Epithelial cell of proximal tubule (primary cell): ENCODE measurements at regions not wholly inside any gene's neighbourhood (a gene's known extent, or its start where the extent isn't known, plus 50 kb on each side); places are given as distances from the start of the nearest gene placed in this dataset.
"Not testable (repeated sequence)": the region's sequence is repeated elsewhere in the genome, so short reads cannot be mapped to it uniquely, and the experiment has no call there.

Experiments used
- DNase-seq: peaks from one replicate; pipeline ENCODE4 v3.0.0-alpha.2; 2011; ENCODE audit warnings: low read depth
- H3K4me3 ChIP-seq: 2 replicates; pipeline ENCODE4 v1.5.1; 2011; ENCODE audit warnings: low read depth, mild to moderate bottlenecking, low read length
- TF ChIP-seq, protein P1 (sequence below): conservative IDR thresholded peaks from 2 replicates; pipeline ENCODE4 v1.5.1; 2012; ENCODE audit warnings: low read depth, mild to moderate bottlenecking, low read length

DNA sequence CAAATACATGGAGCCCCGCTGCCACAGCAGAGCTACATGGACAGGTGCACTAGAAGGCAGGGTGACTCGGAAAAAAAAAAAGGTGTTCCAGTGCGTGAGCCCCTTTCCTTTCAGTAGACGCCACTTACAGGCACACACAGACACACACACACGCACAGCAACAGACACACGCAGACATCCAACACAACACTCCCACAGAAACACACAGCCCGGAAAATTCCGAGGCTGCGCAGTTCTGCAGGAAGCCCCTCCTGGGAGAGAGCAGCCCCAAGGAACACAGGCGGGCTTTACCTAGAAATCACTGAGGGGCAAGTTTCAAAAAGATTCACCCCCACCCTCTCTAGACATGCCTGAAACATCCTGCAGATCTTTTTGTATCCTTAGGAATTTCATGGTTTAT is 136.0 kb upstream of the WSB1 start:
- no peak for DNase-seq
- TF ChIP-seq, protein P1, sequence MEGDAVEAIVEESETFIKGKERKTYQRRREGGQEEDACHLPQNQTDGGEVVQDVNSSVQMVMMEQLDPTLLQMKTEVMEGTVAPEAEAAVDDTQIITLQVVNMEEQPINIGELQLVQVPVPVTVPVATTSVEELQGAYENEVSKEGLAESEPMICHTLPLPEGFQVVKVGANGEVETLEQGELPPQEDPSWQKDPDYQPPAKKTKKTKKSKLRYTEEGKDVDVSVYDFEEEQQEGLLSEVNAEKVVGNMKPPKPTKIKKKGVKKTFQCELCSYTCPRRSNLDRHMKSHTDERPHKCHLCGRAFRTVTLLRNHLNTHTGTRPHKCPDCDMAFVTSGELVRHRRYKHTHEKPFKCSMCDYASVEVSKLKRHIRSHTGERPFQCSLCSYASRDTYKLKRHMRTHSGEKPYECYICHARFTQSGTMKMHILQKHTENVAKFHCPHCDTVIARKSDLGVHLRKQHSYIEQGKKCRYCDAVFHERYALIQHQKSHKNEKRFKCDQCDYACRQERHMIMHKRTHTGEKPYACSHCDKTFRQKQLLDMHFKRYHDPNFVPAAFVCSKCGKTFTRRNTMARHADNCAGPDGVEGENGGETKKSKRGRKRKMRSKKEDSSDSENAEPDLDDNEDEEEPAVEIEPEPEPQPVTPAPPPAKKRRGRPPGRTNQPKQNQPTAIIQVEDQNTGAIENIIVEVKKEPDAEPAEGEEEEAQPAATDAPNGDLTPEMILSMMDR: no peak
- no peak overlapping the region for H3K4me3 ChIP-seq

DNA sequence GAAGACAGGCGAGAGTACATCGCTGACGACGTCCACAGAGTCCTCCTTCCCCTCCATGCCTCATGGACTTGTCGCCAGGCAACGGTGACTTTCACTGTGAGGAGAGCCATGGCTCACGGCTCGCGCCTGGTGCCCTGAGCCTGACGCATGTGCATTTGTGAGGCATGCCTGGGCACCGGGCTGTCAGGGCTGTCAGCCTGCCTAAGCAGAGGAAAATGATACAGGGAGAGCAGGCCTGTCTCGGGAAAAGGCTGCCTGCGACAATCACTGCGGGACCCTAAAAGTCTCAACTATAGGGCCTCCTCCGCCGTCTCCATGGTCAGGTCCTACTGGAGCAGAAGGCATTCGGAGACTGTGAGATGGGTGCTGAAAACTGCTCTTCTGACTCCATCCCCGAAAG is 135.5 kb upstream of the WSB1 start:
- TF ChIP-seq, protein P1: no peak
- no peak overlapping the region for H3K4me3 ChIP-seq
- no peak for DNase-seq

DNA sequence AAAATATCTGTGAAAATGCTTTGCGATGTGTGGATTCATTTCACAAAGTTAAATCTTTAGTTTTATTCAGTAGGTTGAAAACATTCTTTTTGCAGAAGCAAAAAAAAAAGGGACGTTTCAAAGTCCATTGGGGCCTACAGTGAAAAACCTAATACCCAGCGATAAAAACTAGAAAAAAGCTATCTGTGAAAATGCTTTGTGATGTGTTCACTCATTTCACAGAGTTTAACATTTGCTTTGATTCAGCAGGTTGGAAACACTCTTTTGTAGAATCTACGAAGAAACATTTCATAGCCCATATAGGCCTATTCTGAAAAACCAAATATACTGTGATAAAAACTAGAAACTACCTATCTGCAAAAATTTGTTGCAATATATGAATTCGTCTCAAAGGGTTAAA is 113.6 kb upstream of the WSB1 start:
- TF ChIP-seq, protein P1: no peak
- DNase-seq: no peak
- H3K4me3 ChIP-seq: no peak overlapping the region

DNA sequence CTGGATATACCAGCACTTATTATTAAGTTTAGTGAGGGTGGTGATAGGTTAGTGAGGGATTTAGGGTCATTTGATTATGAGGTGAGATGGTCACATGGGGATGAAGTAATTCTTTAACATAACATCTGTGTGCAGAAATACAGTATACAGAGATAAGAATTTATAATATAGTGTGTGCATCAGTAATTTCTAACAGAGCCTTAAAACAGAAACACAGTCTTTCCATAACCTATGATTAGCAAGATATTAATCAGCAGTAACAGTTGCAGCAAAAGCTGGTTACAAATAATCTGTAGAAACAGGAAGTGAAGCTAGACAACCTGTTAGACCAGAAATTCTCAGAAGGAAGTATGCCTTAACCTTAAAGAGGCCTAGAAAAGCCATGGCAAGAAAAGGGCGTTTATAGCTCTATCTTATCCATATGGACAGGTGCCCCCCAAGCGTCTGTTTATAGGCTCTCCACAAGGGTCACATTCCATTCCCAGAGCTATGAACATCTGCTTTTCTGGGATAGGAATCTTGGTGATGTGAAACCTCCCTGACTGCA is 112.5 kb upstream of the WSB1 start:
- not testable (repeated sequence) for H3K4me3 ChIP-seq, DNase-seq

- no peak overlapping the region for H3K4me3 ChIP-seq
- TF ChIP-seq, protein P1: no peak
- no peak for DNase-seq
Observed at GRCh38 chr17:27181935-27182334, 112.0 kb upstream of the WSB1 start.

- TF ChIP-seq, protein P1: peak; percentile 44
- not testable (repeated sequence) for DNase-seq, H3K4me3 ChIP-seq
Observed at GRCh38 chr17:27197505-27197904, 96.4 kb upstream of the WSB1 start.

- TF ChIP-seq, protein P1: no peak
- H3K4me3 ChIP-seq: no peak overlapping the region
- no peak for DNase-seq
Observed at GRCh38 chr17:27199948-27200347, 94.0 kb upstream of the WSB1 start.

DNA sequence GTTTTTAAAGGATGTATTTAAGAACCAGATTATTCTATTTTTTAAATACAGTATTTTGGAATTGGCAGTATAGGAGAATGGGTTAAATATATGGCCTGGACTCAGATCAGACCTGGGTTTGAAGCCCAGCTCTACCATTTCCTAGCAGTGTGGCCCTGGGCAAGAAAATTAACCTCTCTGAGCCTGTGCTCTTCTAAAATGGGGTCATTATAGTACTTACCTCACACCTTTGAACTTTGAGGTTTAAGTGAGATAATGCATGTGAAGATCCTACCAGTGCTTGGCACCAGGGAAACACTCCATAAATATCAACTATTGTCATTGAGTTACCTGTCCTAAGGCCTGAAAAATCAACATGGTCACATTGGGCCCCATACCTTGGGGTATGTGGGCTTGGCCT is 93.4 kb upstream of the WSB1 start:
- DNase-seq: no peak
- no peak overlapping the region for H3K4me3 ChIP-seq
- TF ChIP-seq, protein P1: no peak
